HCT116 (cell line): ENCODE measurements at regions not wholly inside any gene's neighbourhood (a gene's known extent, or its start where the extent isn't known, plus 50 kb on each side); places are given as distances from the start of the nearest gene placed in this dataset.

Source experiments
- CBX3 ChIP-seq: IDR thresholded peaks from 2 replicates; pipeline ENCODE4 v1.6.1; 2012; ENCODE audit warnings: low read depth
- CEBPB ChIP-seq: IDR thresholded peaks from 2 replicates; pipeline ENCODE4 v1.6.1; 2012; ENCODE audit warnings: low read depth
- EGR1 ChIP-seq: IDR thresholded peaks from 2 replicates; pipeline ENCODE4 v1.6.1; 2012; ENCODE audit warnings: low read depth
- EZH2phosphoT487 ChIP-seq: fragments of 200-600 bp; IDR thresholded peaks from 2 replicates; pipeline ENCODE4 v1.6.1; 2018; ENCODE audit warnings: antibody characterized with exemption, borderline replicate concordance
- JUND ChIP-seq: IDR thresholded peaks from 2 replicates; pipeline ENCODE4 v1.6.1; 2012
- POLR2A ChIP-seq: IDR thresholded peaks from 2 replicates; pipeline ENCODE4 v1.7.0; 2011; ENCODE audit warnings: borderline replicate concordance; ENCODE audit not compliant: insufficient read depth, insufficient read length; ENCODE audit errors: extremely low read depth
- POLR2AphosphoS5 ChIP-seq: IDR thresholded peaks from 2 replicates; pipeline ENCODE4 v1.6.1; 2011; ENCODE audit warnings: mild to moderate bottlenecking, low read depth, low read length, moderate library complexity
- RAD21 ChIP-seq: IDR thresholded peaks from 2 replicates; pipeline ENCODE4 v1.6.1; 2012; ENCODE audit warnings: low read depth, mild to moderate bottlenecking
- YY1 ChIP-seq: IDR thresholded peaks from 2 replicates; pipeline ENCODE4 v1.6.1; 2011; ENCODE audit warnings: low read length, low read depth, moderate library complexity, mild to moderate bottlenecking; ENCODE audit not compliant: insufficient replicate concordance; ENCODE audit errors: extremely low read depth
- TF ChIP-seq, protein P1 (sequence below), 3 experiments: fragments of 200-600 bp in 1 of 3; sonication (generic) in 1 of 3; IDR thresholded peaks in 2 of 3; conservative IDR thresholded peaks in 1 of 3; 2 replicates each; pipeline ENCODE4 v1.5.1; 2012 to 2017; ENCODE audit warnings: low read depth in 2 of 3, low read length in 2 of 3, antibody characterized with exemption in 1 of 3, borderline replicate concordance in 1 of 3, control low read depth in 1 of 3, mild to moderate bottlenecking in 1 of 3, mixed read lengths in 1 of 3, mixed run types in 1 of 3, moderate library complexity in 1 of 3; ENCODE audit not compliant: insufficient read depth in 1 of 3

DNA sequence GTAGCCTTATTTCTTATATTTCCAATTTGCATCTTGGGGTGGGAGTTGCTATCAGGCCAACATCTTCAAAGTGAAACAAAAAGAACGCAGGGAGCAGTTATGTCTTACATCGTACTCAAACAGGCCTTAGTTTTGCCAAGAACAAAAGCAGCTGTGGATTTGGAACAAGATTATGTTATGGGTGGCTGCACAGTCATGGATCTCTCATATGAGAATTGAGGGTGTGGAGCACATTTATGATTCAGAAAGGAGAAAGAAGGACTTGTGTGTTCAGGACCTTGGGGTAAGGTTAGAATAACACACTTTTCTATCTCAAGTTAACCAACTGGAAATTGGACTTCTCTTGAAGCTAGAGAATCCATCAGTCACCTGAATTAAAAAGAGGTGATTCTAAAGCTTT lies 259.9 kb downstream of the FOXA2 start:
- TF ChIP-seq POLR2AphosphoS5 (no peak), EGR1 (no peak), YY1 (no peak), POLR2A (no peak), CEBPB (no peak), EZH2phosphoT487 (no peak), JUND (no peak), CBX3 (no peak), RAD21 (no peak)
- TF ChIP-seq, protein P1, sequence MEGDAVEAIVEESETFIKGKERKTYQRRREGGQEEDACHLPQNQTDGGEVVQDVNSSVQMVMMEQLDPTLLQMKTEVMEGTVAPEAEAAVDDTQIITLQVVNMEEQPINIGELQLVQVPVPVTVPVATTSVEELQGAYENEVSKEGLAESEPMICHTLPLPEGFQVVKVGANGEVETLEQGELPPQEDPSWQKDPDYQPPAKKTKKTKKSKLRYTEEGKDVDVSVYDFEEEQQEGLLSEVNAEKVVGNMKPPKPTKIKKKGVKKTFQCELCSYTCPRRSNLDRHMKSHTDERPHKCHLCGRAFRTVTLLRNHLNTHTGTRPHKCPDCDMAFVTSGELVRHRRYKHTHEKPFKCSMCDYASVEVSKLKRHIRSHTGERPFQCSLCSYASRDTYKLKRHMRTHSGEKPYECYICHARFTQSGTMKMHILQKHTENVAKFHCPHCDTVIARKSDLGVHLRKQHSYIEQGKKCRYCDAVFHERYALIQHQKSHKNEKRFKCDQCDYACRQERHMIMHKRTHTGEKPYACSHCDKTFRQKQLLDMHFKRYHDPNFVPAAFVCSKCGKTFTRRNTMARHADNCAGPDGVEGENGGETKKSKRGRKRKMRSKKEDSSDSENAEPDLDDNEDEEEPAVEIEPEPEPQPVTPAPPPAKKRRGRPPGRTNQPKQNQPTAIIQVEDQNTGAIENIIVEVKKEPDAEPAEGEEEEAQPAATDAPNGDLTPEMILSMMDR (IDR thresholded peaks at IDR 0.05 in 2 of 3, conservative IDR thresholded peaks at IDR 0.05 in 1 of 3; ENCODE audit: borderline replicate concordance in 1 of 3, insufficient read depth in 1 of 3, low read depth in 2 of 3, low read length in 2 of 3), result no peak
